Fibroblast of villous mesenchyme (primary cell): ENCODE measurements at regions not wholly inside any gene's neighbourhood (a gene's known extent, or its start where the extent isn't known, plus 50 kb on each side); places are given as distances from the start of the nearest gene placed in this dataset.

Experiments used
- DNase-seq: peaks from one replicate; pipeline ENCODE4 v3.0.0-alpha.2; 2010; ENCODE audit warnings: low read depth
- H3K4me3 ChIP-seq: 2 replicates; pipeline ENCODE4 v1.5.1; 2011; ENCODE audit warnings: low read depth, mild to moderate bottlenecking, low read length
- TF ChIP-seq, protein P1 (sequence below): IDR thresholded peaks from 2 replicates; pipeline ENCODE4 v1.5.1; 2012; ENCODE audit warnings: low read depth, mild to moderate bottlenecking, low read length; ENCODE audit not compliant: insufficient read depth

DNA sequence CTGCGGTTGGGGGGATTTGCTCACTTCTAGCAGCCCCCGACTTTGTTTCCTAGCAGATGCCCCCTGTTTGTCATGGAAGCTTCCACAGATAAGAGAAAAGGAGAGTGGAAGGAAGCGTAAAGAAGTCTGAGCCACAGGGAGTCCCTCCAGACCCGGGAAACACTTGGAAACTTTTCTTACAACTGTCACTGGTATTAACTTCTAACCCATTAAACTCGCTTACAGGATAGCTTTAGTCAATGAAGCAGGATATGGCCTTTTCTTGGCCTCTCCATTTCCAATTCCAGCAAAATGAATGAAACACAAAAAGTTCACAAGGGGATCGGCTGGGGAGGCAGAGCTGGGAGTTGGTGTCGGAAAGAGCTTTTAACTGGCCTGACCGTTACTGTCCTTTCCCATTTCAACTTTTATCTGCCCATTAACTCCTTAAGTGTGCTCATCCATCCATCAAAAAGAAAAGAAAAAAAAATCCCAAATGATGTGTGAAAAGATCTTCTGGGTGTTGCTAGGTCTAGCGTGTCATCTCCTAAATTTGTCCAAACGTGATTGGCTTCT lies 231.9 kb upstream of the ARGLU1 start:
- no peak for DNase-seq
- TF ChIP-seq, protein P1, sequence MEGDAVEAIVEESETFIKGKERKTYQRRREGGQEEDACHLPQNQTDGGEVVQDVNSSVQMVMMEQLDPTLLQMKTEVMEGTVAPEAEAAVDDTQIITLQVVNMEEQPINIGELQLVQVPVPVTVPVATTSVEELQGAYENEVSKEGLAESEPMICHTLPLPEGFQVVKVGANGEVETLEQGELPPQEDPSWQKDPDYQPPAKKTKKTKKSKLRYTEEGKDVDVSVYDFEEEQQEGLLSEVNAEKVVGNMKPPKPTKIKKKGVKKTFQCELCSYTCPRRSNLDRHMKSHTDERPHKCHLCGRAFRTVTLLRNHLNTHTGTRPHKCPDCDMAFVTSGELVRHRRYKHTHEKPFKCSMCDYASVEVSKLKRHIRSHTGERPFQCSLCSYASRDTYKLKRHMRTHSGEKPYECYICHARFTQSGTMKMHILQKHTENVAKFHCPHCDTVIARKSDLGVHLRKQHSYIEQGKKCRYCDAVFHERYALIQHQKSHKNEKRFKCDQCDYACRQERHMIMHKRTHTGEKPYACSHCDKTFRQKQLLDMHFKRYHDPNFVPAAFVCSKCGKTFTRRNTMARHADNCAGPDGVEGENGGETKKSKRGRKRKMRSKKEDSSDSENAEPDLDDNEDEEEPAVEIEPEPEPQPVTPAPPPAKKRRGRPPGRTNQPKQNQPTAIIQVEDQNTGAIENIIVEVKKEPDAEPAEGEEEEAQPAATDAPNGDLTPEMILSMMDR, result no peak
- H3K4me3 ChIP-seq, result no peak overlapping the region

DNA sequence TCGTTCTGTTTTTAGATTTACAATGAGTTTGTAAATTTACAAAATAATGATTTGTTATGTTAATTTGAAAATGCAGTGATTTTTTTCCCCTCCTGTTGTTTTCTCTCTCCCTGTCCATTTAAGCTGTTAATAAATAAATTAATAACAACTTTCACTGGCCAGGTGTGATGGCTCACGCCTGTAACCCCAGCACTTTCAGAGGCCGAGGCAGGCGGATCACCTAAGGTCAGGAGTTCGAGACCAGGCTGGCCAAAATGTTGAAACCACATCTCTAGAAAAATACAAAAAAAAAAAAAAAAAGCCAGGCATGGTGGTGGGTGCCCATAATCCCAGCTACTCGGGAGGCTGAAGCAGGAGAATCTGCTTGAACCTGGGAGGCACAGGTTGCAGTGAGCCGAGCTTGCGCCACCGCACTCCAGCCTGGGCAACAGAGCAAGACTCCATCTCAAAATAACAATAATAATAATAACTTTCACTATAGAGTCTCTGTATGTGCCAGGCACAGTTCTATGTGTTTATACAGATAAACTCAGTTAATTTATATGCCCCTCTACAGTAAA lies 229.2 kb upstream of the ARGLU1 start:
- DNase-seq, result no peak
- H3K4me3 ChIP-seq, result no peak overlapping the region
- TF ChIP-seq, protein P1, result no peak

DNA sequence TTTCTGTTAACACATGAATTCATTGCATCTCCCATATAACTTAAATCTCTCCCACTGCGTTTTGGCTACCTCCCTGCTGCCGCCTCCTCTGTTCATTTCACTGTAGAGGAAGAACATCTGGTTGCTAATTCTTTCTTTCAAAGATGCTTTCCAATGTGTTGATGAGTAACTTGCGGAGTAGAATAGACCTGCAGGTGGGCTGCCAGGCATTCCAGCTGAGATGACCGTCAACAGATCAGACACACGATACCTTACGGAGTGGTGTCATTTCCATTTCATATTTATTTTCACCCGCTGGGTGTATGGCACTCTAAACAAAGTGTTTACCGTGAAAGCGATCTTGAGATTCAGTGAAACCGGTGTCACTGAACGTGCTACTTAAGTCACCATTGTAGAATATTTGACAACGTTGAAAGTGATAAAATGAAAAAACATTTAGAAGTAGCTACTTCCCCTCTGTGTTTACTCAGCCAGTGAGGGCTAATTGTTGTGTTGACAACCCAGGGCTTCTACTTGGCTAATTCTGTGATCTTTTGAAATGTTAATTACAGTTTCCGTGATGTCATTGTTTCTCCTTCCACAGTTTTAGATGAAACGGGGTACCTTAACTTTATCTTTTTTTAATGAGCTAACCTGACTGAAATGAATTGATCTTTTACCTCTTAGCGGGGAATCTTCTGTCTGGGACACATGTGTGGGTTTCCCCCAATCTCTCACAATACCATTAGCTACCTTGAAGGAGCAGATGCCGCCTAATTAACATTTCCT lies 228.5 kb upstream of the ARGLU1 start:
- TF ChIP-seq, protein P1, result no peak
- DNase-seq, result no peak
- H3K4me3 ChIP-seq, result no peak overlapping the region

DNA sequence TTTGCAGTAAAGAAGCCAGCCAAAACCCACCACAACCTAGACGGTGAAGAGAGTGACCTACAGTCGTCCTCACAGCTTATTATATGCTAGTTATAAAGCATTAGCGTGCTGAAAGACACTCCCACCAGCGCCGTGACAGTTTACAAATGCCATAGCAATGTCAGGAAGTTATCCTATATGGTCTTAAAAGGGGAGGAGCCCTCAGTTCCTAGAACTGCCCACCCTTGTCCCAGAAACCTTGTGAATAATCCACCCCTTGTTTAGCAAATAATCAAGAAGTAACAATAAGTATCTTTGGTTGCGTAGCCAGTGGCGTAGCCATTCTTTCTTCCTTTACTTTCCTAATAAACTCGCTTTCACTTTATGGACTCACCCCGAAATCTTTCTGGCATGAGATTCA lies 227.9 kb upstream of the ARGLU1 start:
- no peak for DNase-seq
- TF ChIP-seq, protein P1, result no peak
- H3K4me3 ChIP-seq, result no peak overlapping the region

DNA sequence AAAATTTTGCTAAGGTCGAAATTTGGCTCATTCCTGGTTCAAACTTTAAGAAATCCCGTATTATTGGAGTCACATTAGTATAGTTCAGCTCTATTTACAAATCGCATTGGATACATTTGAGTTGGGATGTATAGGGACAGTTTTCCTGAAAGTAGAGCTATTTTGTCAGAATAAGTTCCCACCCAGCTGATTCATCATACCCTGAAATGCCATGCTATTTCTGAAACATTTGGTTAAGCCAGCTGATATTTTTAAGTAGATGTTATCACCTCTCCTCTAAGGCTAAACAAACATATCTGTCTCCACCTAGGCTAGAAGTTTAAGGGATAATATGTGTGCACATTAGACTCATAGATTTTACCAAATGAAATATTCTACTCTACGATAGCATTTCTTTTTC lies 226.2 kb upstream of the ARGLU1 start:
- TF ChIP-seq, protein P1, result no peak
- H3K4me3 ChIP-seq, result no peak overlapping the region
- no peak for DNase-seq

DNA sequence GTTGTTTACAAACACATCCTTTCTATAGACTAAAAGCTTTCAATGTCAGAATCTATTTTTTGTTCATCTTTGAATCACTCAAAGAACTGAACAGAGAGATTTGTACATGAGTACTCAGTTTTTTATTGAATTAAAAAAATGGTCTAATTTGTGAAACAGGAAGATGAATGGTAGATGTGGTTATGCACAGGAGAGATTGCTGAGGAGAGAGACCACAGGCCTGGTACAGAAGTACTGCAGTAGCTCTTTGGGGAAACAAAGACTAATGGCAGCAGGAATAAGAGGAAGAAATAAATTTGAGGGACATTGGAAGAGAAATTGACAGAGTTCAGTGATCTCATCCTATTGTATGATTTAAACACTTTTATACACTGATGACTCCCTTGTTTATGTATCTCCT lies 222.0 kb upstream of the ARGLU1 start:
- no peak overlapping the region for H3K4me3 ChIP-seq
- no peak for DNase-seq
- TF ChIP-seq, protein P1, result no peak
